NCI-H146 (cell line): ENCODE measurements at regions not wholly inside any gene's neighbourhood (a gene's known extent, or its start where the extent isn't known, plus 50 kb on each side); places are given as distances from the start of the nearest gene placed in this dataset.
"Not testable (repeated sequence)": the region's sequence is repeated elsewhere in the genome, so short reads cannot be mapped to it uniquely, and the experiment has no call there.

Experiments
- DNase-seq: peaks from one replicate; lab custom pipeline; 2025; lab: John Stamatoyannopoulos, UW

- no peak for DNase-seq
Measured at GRCh38 chr10:30763918-30764317, 134.4 kb upstream of the LYZL2 start.

DNA sequence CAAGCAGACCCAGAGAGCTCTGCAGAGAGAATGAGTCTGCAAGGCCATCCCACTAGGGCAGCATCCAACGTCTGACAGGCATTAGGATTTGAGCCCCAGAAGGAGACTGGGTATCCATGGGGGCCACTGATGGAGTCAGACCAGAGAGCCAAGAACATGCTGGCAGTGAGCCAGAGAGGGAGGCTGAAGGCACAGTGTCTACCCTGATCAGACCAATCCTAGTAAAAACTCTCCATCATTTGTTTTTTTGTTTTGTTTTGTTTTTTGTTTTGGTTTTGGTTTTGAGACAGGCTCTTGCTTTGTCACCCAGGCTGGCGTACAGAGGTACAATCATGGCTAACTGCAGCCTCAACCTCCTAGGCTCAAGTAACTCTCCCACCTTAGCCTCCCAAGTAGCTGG lies 133.1 kb upstream of the LYZL2 start:
- no peak for DNase-seq

GRCh38 chr10:30759423-30759822 lies 129.9 kb upstream of the LYZL2 start:
- DNase-seq, result no peak

GRCh38 chr10:30758338-30758737 lies 128.8 kb upstream of the LYZL2 start:
- DNase-seq, result no peak

- DNase-seq, result no peak
Measured at GRCh38 chr10:30756896-30757295, 127.3 kb upstream of the LYZL2 start.

DNA sequence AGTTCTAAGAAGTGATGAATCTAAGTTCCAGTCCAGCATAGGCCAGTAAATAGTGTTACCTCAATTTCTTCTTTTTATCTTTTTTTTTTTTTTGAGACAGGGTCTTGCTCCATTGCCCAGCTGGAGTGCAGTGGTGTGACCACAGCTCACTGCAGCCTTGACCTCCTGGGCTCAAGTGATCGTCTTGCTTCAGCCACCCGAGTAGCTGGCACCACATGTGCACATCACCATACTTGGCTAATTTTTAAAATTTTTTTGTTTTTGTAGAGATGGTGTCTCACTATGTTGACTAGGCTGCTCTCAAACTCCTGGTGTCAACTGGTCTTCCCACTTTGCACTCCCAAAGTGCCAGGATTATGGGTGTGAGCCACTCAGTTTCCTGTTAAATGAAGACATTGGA lies 126.6 kb upstream of the LYZL2 start:
- DNase-seq, result no peak

DNA sequence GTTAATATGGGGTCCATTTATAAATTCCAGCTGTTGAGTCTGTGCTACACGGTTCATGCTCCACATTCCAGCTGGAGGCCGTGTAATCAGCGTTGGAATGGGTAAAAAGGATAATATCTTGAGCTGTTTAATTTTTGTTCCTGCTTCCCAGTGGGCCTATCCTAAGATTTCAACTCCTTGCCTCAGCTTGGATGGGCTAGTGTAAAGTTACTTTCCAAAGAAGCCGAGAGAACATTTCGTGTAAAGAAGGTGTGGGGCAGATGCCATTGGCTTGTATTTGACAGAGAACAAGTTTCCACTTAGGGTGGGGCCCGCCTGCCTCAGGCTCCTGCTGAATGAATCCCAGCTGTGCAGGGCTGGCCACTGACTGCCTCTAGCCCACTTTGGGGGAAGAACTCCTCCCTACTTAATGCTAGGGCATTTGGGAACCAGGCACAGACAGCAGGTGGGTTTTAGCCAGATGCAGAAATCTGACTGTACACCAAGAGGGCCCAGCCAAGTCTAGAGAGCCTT lies 125.9 kb upstream of the LYZL2 start:
- no peak for DNase-seq

DNA sequence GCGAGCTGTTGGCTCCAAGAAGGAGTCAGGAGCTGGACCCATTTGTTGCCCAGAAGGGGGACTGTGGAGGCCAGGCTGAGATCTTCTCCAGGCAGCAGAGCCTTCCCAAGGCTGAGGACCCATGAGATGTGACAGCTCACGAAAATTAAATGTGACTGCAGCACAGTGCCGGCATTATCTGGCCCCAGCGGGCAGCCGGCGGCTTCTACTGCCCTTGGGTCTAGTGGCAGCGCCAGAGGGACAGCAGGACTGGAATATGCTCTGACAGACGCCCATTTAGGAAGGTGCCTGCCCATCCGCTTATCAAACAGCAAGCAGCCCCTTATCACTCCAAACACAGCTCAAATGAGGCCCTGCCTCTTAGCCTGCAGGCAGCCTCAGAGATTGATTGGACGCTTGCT lies 122.9 kb upstream of the LYZL2 start:
- DNase-seq, result no peak

DNA sequence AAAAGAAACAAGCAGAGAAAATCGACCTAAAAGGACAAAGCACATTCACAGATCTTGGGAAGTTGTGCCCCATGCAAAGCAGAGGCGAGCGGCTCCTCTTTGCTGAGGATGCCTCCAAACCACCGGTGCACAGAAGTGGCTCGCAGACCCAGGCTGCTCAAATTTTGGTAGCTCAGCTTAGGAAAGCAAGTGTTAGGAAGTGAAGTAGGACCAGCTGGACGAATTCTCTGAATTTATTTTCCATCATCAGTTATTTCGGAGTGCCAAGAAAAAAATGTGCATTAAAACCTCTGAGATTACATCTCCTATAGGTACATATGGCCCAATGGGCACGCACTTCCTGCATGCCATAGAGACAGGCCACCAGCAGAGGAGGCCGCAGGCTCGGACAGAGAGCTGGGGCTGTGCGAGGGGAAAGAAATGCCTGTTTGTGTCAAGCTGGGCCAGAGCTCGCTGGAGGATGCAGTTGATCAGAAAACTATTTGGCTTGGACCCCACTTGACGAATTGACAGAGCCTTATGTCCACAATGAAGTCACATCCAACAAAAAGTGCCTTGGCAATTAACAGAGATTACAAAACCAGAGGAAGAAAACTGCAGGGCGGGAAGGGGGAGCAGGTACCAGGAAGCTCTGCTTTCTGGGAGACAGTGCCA lies 122.3 kb upstream of the LYZL2 start:
- DNase-seq, result peak; percentile 25

DNA sequence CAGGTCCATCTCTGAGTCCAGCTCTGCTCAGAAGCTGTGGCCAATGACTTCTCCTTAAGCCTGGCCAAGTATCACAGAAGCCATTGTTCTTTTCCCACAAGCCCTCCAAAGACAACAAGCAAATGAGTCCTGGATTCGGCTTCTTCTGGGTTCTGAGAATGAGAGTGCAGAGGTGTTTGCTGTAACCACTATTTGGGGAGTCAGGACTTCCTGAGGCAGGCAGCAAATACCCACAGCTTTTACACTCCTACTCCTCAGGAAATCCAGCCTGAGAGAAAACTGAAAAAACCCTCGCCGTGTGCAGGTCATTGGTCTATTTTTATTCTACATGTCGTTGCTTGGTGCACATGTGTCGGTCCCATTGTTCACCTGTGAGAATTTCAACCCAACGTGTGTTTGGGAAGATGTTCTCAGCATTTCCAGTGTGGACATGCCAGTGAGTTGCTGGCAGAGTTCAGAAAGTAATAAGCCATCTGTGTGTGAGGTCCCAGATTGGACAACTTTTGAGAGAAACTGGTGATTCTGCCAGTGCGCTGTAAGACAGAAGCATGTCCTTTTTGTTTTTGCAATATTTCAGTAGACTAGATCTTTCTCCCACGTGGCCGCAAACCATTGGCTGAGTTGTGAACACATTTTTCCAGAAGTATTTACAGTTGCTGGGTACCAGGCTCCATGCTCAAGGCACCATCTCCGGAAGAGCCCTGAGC lies 121.6 kb upstream of the LYZL2 start:
- DNase-seq, result no peak

DNA sequence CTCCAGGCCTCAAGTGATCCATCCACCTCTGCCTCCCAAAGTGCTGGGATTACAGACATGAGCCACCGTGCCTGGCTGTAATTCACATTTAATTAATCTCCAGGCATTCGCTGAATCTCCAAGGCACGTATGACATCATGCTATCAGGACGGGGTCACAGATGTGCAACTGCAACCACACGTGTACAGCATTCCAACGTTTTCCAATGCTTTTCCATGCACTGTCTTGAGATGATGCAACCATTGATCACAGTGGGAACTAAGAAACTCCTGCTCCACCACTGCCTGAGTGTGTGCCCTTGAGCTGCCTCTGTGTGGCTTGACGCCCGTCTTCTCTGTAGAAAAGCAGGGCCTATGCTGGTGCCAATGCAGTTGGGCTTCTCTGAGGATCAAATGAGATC lies 119.8 kb upstream of the LYZL2 start:
- DNase-seq, result no peak

DNA sequence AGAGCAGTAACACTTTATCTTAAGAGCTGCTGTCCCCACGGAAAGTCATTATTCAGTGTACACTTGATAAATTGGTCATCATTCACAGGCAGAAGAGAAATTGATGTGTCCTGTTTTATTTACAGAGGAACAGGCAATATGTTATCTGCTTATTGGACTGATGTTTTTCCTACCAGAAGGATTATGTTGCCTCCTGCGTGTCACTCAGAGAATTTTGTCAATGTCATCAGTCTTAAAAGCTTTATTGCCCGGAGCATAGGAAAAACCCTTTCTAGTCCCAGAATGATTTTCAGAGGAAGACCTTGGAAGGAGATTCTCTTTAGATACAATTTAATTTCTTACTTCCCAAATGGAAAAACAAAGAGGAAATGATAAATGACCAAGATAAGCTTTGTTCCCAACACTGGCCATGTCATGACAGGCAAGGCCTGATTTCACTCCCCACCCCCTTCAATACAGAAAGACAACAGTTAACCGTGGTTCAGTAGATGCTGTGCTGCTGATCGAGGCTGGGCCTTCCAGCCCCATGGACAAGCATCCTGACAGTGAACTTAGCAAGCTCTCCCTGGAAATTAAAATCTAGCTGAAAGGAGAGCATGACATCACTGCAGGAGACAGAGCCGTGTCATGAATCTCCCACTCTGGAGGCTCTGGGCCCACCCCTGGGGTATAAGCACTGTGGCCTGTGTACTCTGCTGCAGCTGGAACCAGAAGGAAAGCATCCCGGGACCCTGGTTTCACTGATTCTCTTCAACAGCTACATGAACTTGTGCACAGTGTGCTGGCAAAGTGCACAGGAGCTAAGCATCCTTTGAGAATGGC lies 118.8 kb upstream of the LYZL2 start:
- DNase-seq, result no peak

- no peak for DNase-seq
Measured at GRCh38 chr10:30747633-30748032, 118.1 kb upstream of the LYZL2 start.

DNA sequence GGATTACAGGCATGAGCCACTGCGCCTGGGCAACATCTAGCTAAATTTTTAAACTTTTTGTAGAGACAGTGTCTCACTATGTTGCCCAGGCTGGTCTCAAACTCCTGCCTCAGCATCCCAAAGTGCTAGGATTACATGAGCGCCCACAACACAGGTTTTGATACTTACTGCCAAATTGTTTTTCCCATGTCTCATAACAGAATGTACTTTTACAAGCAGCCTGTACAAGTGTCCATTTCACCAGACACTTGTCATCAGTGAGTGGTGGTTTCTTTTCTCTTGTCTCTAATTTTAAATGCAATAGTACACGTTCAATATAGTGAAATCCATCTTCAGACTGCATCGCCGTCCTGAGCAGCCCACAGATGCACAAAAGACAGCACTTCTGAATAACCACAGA lies 116.4 kb upstream of the LYZL2 start:
- no peak for DNase-seq

DNA sequence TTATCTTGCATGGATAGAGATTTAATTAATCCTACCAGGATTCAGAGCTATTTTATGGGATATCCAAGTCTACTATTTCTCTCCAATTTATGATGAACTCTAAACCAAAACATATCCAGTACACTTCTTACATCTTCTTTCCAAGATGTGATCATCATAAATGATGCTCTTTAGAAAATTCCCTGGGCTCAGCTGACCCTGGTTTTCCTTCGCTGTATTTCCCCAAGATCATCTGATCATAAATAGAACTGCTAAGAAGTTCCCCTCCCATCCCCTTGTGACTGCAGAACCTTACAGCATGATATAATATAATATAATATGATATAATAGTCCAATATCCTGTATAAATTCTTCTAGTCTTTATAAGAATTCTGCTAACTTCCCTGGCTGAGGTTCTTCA lies 114.6 kb upstream of the LYZL2 start:
- no peak for DNase-seq

DNA sequence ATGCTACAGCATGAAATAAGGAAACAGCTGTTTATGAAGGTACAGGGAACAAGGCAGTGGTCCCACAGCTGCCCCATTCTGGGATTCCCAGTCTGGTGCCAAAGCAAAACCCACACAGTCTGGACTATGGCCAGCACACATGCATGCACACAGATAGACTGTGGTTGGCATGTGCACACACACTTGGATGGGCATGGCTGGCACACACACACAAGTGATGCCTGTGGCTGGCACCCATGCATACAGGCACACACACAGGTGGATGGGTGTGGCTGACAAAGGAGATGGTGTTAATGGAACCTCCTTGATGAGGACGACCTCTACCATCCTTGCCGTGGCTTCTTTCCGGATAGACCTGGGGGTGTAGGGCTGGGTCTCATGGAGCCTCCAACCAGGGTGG lies 114.0 kb upstream of the LYZL2 start:
- no peak for DNase-seq

- DNase-seq, result no peak
Measured at GRCh38 chr10:30742471-30742870, 112.9 kb upstream of the LYZL2 start.

DNA sequence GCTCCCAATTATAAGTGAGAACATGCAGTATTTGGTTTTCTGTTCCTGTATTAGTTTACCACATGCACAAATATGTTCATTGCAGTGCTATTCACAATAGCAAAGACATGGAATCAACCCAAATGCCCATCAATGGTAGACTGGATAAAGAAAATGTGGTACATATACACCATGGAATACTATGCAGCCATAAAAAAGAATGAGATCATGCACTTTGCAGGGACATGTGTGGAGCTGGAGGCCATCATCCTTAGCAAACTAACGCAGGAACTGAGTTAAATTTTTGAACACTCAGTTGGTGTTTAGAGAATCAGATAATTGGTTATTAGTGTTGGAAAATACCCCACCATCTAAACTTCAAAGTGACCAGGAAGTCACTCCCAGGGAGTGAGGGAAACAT lies 111.2 kb upstream of the LYZL2 start:
- not testable (repeated sequence) for DNase-seq

DNA sequence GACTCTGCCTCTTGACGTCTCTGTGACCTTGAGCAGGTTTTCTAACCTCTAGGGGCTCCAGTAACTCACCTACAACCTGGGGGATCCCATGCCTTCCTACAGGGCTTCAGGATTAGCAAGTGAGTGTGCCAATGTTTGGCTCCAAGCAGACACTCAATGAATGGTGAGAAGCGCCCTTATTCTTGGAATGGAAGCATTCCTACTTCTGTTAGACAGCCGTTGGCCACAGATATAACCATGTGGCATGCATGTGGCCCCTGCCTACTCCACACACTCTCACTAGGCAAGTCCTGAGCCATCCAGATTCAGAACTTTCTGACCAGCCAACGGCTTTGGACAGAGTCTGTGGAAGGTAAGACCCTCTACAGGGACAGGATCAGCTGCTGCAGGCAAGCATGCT lies 108.9 kb upstream of the LYZL2 start:
- no peak for DNase-seq

- DNase-seq, result no peak
Measured at GRCh38 chr10:30737931-30738391, 108.4 kb upstream of the LYZL2 start.

- no peak for DNase-seq
Measured at GRCh38 chr10:30736685-30737232, 107.2 kb upstream of the LYZL2 start.

GRCh38 chr10:30734901-30735300 lies 105.3 kb upstream of the LYZL2 start:
- no peak for DNase-seq

GRCh38 chr10:30732671-30733070 lies 103.1 kb upstream of the LYZL2 start:
- DNase-seq, result no peak
